ENCODE measurements at regions not wholly inside any gene's neighbourhood (a gene's known extent, or its start where the extent isn't known, plus 50 kb on each side); places are given as distances from the start of the nearest gene placed in this dataset.

DNA sequence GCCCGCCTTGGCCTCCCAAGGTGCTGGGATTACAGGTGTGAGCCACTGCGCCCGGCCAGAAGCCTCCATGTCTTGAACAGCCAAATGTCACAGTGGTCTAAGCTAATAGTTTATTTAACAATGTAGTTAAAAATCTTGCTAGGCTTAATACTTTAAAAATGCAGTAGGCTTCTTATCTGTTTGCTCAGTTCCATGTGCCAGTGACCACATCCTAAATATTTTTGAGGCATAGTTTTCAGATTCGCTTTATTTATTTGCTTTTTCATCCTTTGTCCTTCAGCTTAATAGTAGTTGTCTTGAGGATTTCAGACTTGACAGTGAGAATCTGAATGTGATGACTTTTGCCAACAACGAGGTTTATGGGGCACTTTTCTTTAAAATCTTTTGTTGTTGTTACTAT, 59.9 kb upstream of the PRRX1 start:
- DNase-seq (ENCODE audit: low spot score) = peak; percentile 5

DNA sequence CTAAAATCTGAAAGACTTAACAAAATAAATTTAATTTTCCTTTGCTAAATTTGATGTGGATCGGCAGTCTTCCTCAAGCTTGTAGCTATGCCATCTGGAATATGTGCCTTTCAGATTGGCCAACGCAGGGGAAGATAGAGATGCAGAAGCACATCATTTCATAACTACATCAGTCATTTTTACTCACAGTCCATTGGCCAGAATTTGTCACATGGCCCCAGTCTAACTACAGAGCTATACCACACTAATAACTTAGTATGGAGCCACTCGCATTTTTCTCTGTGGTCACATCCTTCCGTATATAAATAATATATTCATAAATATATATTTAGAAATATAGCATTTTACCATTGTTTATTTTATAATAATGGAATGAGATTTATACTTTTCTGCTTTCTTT, 59.0 kb upstream of the PRRX1 start:
- DNase-seq (ENCODE audit: low spot score) = no peak

All from hepatic stellate cell (primary cell).